Aorta (tissue), 5 donors: ENCODE measurements at regions not wholly inside any gene's neighbourhood (a gene's known extent, or its start where the extent isn't known, plus 50 kb on each side); places are given as distances from the start of the nearest gene placed in this dataset.
"Not testable (repeated sequence)": the region's sequence is repeated elsewhere in the genome, so short reads cannot be mapped to it uniquely, and the experiment has no call there.

Source experiments
- ATAC-seq: fragments of 200-7000 bp; cut with Tn5 transposase; one replicate; pipeline ENCODE4 v1.9.1; 2022; ENCODE audit warnings: moderate library complexity; ENCODE audit not compliant: low FRiP score
- DNase-seq, 2 donors: peaks; one replicate each; pipeline ENCODE4 v3.0.0-alpha.2; 2020
- H3K27ac ChIP-seq, 2 donors: one replicate each; pipeline ENCODE4 v1.5.1; 2013; ENCODE audit warnings: low read length in 2 of 2, mild to moderate bottlenecking in 2 of 2, moderate library complexity in 2 of 2, control low read depth in 1 of 2, inconsistent platforms in 1 of 2, low read depth in 1 of 2
- H3K27me3 ChIP-seq, 2 donors: one replicate each; pipeline ENCODE4 v1.6.1; 2013; ENCODE audit warnings: control low read depth in 1 of 2, low read length in 1 of 2, mild to moderate bottlenecking in 1 of 2, moderate library complexity in 1 of 2; ENCODE audit not compliant: insufficient read depth in 2 of 2, control insufficient read depth in 1 of 2
- H3K36me3 ChIP-seq, 2 donors: one replicate each; pipeline ENCODE4 v1.6.1; 2013; ENCODE audit warnings: control low read depth in 1 of 2, low read length in 1 of 2, mild to moderate bottlenecking in 1 of 2; ENCODE audit not compliant: insufficient read depth in 2 of 2, control insufficient read depth in 1 of 2
- H3K4me1 ChIP-seq, 2 donors: one replicate each; pipeline ENCODE4 v1.6.1; 2013; ENCODE audit warnings: low read length in 2 of 2, control low read depth in 1 of 2, mild to moderate bottlenecking in 1 of 2, moderate library complexity in 1 of 2; ENCODE audit not compliant: insufficient read depth in 2 of 2, control insufficient read depth in 1 of 2
- H3K4me3 ChIP-seq, 2 donors: one replicate each; pipeline ENCODE4 v1.5.1; 2013; ENCODE audit warnings: low read length in 2 of 2, control low read depth in 1 of 2, mild to moderate bottlenecking in 1 of 2
- H3K9me3 ChIP-seq: one replicate; pipeline ENCODE4 v1.6.1; 2013; ENCODE audit warnings: mild to moderate bottlenecking, low read length; ENCODE audit not compliant: control insufficient read depth
- WGBS, 2 donors: extraction: QIAGEN DNeasy Blood & Tissue Kit; methylation state at CpG; one replicate each; pipeline ENCODE4 v1.1.7; 2013; 5-methylcytosine and 5-hydroxymethylcytosine counted together
- intact Hi-C, 2 donors: fragments of 100-400 bp; cut with DNase I; formaldehyde crosslinking; loops; one replicate each; pipeline versions ENCODE4 v1.14.2 to v1.15.0; 2022
- donor health status: healthy with polysubstance abuse.
- donor health status: Bipolar disorder and iron deficiency.
- donor health status: DM: no; HTN: no; CAD: no.
- donor health status: DM: no; HTN: no; CAD: no.
- donor health status: DM: yes; HTN: yes; CAD: no.

DNA sequence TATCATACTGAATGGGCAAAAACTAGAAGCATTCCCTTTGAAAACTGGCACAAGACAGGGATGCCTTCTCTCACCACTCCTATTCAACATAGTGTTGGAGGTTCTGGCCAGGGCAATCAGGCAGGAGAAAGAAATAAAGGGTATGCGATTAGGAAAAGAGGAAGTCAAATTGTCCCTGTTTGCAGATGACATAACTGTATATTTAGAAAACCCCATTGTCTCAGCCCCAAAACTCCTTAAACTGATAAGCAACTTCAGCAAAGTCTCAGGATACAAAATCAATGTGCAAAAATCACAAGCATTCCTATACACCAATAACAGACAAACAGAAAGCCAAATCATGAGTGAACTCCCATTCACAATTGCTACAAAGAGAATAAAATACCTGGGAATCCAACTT is 52.5 kb upstream of the CCDC71L start:
- H3K4me3 ChIP-seq, H3K9me3 ChIP-seq, intact Hi-C loops, H3K4me1 ChIP-seq, DNase-seq, H3K27me3 ChIP-seq, H3K36me3 ChIP-seq, H3K27ac ChIP-seq, ATAC-seq: not testable (repeated sequence)
- WGBS, 2 donors = 83 to 94% methylated on average over 1 of the region's 1 CpG

DNA sequence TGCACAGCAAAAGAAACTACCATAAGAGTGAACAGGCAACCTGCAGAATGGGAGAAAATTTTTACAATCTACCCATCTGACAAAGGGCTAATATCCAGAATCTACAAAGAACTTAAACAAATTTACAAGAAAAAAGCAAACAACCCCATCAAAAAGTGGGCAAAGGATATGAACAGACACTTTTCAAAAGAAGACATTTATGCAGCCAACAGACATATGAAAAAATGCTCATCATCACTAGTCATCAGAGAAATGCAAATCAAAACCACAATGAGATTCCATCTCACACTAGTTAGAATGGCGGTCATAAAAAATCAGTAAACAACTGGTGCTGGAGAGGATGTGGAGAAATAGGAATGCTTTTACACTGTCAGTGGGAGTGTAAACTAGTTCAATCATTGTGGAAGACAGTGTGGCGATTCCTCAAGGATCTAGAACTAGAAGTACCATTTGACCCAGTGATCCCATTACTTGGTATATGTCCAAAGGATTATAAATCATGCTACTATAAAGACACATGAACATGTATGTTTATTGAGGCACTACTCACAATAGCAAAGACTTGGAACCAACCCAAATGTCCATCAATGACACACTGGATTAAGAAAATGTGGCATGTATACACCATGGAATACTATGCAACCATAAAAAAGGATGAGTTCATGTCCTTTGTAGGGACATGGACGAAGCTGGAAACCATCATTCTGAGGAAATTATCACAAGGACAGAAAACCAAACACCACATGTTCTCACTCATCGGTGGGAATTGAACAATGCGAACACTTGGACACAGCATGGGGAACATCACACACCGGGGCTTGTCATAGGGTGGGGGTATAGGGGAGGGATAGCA is 53.9 kb upstream of the CCDC71L start:
- DNase-seq, H3K27ac ChIP-seq, H3K4me1 ChIP-seq, H3K9me3 ChIP-seq, ATAC-seq, H3K27me3 ChIP-seq, H3K4me3 ChIP-seq, H3K36me3 ChIP-seq: not testable (repeated sequence)
- 92% methylated on average over 6 of the region's 6 CpGs for WGBS, 2 donors
- intact Hi-C loops = loop anchor here in 1 of 2 donors (5.0 kb wide), 1 partner anchor 53 kb away; the partner anchor contains the start of gene CCDC71L

DNA sequence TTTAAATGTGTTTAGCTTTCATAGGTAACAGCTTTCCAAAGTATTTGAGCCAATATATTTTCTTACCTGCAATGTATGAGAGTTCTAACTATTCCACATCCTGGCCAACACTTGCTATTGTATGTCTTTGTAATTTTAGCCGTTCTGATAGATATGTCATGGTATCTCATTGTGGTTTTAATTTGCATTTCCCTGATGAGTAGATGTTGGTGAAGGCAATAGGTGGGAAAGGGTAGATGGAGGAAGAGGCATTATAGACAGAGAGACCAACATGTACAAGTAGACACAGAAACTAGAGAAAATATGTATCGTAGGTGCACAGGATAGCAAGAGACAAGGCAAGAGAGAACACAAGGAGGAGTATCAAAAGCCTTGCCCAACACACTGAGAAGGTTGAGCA is 54.8 kb upstream of the CCDC71L start:
- H3K4me3 ChIP-seq = no peak overlapping the region
- no peak for ATAC-seq

DNA sequence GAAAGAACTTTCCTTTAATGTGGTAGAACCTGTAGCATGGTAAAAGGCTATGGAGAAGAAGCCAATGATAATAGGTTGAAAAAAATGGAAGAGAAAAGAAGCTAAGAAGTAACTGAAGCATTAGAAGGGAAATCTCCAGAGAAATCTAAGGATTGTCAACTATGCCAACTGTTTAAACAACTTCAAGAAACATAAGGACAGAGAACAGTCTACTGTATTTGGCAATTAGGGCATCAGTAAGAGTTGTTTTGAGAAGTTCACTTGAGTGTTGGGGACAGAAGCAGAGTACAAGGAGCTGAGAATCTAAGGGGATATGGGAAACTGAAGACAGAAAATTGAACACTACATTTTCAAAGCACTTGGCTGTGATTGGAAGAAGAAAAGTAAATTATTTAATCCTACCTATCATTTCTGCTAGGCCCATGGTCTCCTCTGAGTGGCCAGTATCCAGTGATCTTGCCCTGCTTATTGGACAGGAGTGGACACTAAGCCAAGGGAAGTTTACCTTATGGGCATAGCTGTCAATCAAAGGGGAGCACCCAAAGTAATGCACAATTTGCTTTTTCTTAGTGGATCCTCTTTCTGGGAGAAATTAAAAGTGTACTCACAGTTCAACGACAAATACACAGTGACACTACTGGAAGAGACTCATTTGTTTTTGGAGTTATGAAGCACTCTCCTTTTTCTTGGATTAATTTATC is 56.4 kb upstream of the CCDC71L start:
- H3K27ac ChIP-seq = no peak overlapping the region
- H3K27me3 ChIP-seq = no peaks in the 10 kb centered on the region
- intact Hi-C loops = loop anchor here in 1 of 2 donors (5.0 kb wide), 1 partner anchor 55 kb away; the partner anchor contains the start of gene CCDC71L
- H3K9me3 ChIP-seq = no peaks in the 10 kb centered on the region
- DNase-seq = no peak
- no peaks in the 10 kb centered on the region for H3K4me1 ChIP-seq
- no peak overlapping the region for H3K4me3 ChIP-seq
- no peaks in the 10 kb centered on the region for H3K36me3 ChIP-seq
- no peak for ATAC-seq
- 92 to 95% methylated on average over 1 of the region's 1 CpG for WGBS, 2 donors

More for the DNA sequence above, 54.8 kb upstream of the CCDC71L start:
- DNase-seq = no peak
- no peak overlapping the region for H3K27ac ChIP-seq
- no peaks in the 10 kb centered on the region for H3K27me3 ChIP-seq
- no peaks in the 10 kb centered on the region for H3K9me3 ChIP-seq
- H3K4me1 ChIP-seq = no peaks in the 10 kb centered on the region
- intact Hi-C loops = loop anchor here in 1 of 2 donors (5.0 kb wide), 1 partner anchor 53 kb away; the partner anchor contains the start of gene CCDC71L
- H3K36me3 ChIP-seq = no peaks in the 10 kb centered on the region
- 89 to 92% methylated on average over 2 of the region's 2 CpGs for WGBS, 2 donors

DNA sequence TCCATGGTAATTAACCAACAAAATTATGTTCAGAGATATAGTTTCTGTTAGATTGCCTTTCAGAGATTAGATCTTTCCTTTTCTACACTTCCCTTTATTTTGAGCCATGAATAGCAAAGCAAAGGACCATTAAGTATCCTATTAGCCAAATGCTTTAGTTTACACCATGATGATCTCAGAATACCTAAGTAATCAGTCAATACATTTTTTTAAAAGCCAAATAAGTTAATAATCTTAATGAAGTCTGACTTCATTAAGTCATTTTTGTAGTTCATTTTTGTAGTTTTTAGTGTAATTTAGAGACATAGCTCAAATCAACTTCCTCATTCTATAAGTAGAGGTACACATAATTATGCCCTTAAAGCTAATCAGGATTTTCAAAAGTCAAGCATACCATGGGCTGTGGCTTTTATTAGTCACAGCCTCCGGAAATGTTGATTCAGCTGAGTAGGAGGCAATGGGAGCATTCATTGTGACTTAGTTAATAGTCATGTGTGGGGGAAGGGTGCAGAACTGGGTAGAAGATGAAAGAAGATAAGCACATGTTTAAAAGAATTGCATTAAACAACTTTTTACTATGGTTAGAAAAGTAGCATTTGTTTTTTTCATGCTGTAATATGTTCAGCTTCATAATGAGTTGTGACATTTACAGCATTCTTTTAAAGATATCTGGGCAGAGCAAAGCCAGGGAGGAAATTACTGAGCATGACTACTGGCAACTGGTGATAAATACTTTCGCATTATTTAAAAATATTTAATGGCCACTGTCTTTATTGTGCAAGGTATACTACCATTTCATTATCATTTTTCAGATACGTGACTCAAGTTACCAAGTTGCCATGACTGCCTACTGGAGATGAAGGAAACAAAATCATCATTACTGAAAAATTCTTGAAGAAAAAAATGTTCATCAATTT is 57.3 kb upstream of the CCDC71L start:
- Histone ChIP-seq H3K36me3 (no peaks in the 10 kb centered on the region), H3K4me1 (no peaks in the 10 kb centered on the region), H3K9me3 (no peaks in the 10 kb centered on the region), H3K4me3 (no peak overlapping the region), H3K27ac (no peak overlapping the region), H3K27me3 (no peaks in the 10 kb centered on the region)
- no peak for DNase-seq
- no peak for ATAC-seq
- 26 to 56% methylated on average over 3 of the region's 3 CpGs for WGBS, 2 donors
- intact Hi-C loops = loop anchor here in 1 of 2 donors (5.0 kb wide), 1 partner anchor 56 kb away; the partner anchor contains the start of gene CCDC71L

DNA sequence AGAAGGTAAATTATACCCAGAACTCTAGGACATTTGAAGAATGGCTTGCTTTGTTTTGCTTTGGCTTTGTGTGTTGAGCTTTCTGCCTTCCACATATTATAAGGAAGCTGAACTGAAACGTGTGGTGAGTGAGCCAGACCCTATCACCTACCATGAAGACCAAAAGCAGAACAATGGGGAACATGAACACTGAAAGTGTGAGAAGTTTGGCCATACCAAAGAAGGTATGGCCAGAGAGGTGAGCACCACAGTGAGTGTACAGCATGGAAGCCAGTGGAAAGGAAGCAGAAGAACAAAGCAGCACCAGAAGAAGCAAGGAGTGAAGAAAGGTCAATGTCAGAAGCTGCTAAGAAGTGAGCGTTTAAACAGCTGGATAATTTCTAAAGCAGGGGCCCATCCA is 59.7 kb upstream of the CCDC71L start:
- DNase-seq (no peak), ATAC-seq (no peak)
- no peak overlapping the region for H3K4me3 ChIP-seq
- H3K4me1 ChIP-seq = no peaks in the 10 kb centered on the region
- H3K36me3 ChIP-seq = no peaks in the 10 kb centered on the region
- H3K9me3 ChIP-seq = no peaks in the 10 kb centered on the region
- no peaks in the 10 kb centered on the region for H3K27me3 ChIP-seq
- H3K27ac ChIP-seq = no peak overlapping the region
- intact Hi-C loops = no loop called here
- WGBS, 2 donors = 61 to 63% methylated on average over 2 of the region's 2 CpGs

DNA sequence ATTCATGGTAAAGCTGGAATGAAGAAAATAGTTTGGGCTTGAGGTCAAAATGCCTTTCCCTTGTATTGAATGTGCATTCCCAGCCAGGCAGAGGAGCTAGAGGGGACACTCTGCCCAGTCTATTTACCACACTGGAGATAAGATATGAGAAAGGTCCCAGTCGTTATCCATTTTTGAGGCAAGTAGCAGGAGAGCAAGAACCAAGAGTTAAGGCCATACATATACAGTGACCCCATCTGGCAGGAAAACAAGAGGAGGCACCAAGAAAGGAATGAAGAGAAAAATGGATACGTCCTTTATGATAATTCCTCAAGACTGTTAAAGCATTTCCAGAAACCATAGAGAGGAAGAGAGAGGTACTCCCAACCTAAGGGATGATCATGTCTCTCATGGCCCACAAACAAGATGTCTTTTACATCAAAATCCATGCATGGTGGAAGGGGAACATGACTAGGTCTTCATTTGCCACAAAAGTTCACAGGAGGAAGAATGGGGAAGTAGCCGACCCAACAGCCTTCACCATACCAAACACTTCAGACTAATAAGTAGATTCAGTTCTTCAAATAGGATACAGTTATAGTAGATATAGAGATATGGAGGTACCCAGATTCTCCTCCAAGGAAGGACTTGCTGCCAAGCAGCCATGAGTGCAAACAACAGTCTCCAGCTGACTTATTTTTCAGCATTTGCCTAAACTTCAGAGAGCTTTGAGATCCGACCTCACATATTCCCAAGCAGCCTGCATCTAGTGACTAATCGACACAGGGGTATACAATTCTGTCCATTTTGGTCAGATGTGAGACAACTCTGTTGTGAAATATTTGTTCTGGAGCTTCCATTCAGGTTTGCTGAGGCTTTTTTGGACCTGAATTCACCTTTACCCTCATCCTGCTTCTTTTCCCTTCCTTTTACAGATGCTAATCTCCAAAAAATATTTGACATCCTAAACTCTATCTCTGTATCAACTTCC is 61.1 kb upstream of the CCDC71L start:
- Histone ChIP-seq H3K4me1 (no peaks in the 10 kb centered on the region), H3K27ac (no peak overlapping the region), H3K27me3 (no peaks in the 10 kb centered on the region), H3K36me3 (no peaks in the 10 kb centered on the region), H3K9me3 (no peaks in the 10 kb centered on the region), H3K4me3 (no peak overlapping the region)
- no peak for ATAC-seq
- 84% methylated on average over 5 of the region's 5 CpGs for WGBS, 2 donors
- intact Hi-C loops = no loop called here
- no peak for DNase-seq
